ENCODE measurements at regions not wholly inside any gene's neighbourhood (a gene's known extent, or its start where the extent isn't known, plus 50 kb on each side); places are given as distances from the start of the nearest gene placed in this dataset.

GRCh38 chr18:44093253-44093652 is 587.4 kb upstream of the SETBP1 start:
- TF ChIP-seq CTCF (IDR thresholded peaks at IDR 0.05) = no peak
- no peak for TF ChIP-seq EP300 (IDR thresholded peaks at IDR 0.05)
- TF ChIP-seq POLR2A (IDR thresholded peaks at IDR 0.05; ENCODE audit: low read depth) = no peak
